ENCODE measurements at regions not wholly inside any gene's neighbourhood (a gene's known extent, or its start where the extent isn't known, plus 50 kb on each side); places are given as distances from the start of the nearest gene placed in this dataset.

- Histone ChIP-seq H3K27me3 (no peaks in the 10 kb centered on the region), H4K20me1 (ENCODE audit: insufficient read depth, poor library complexity, severe bottlenecking) (no peaks in the 10 kb centered on the region), H3K9me2 (replicated peaks; ENCODE audit: insufficient read depth) (no peaks in the 10 kb centered on the region), H3K4me3 (no peak overlapping the region), H3K9me3 (ENCODE audit: low read depth) (no peaks in the 10 kb centered on the region), H3K4me1 (ENCODE audit: insufficient read depth) (no peaks in the 10 kb centered on the region), H3K27ac (no peak overlapping the region), H3K4me2 (no peak overlapping the region), H3K79me2 (no peaks in the 10 kb centered on the region), H3K36me3 (replicated peaks; ENCODE audit: insufficient read depth, low read depth) (no peaks in the 10 kb centered on the region), H2AFZ (no peak overlapping the region)
- WGBS (ENCODE audit: low lambda C conversion rate, missing lambda C conversion rate) = 84% methylated on average over 3 of the region's 3 CpGs
- TF ChIP-seq CTCF (IDR thresholded peaks at IDR 0.05; ENCODE audit: poor library complexity) (no peak), EZH2 (IDR thresholded peaks at IDR 0.05; ENCODE audit: borderline replicate concordance) (no peak), EZH2phosphoT487 (IDR thresholded peaks at IDR 0.05; ENCODE audit: low read depth, severe bottlenecking, unreplicated experiment) (no peak)
- DNase-seq (ENCODE audit: low spot score) = no peak
Measured at GRCh38 chr5:106759581-106759980, 911.2 kb downstream of the EFNA5 start.

GRCh38 chr5:106759152-106759551 lies 911.6 kb downstream of the EFNA5 start:
- H3K9me3 ChIP-seq (ENCODE audit: low read depth) = no peaks in the 10 kb centered on the region
- TF ChIP-seq EZH2 (IDR thresholded peaks at IDR 0.05; ENCODE audit: borderline replicate concordance) = no peak
- DNase-seq (ENCODE audit: low spot score) = no peak
- no peaks in the 10 kb centered on the region for H3K4me1 ChIP-seq (ENCODE audit: insufficient read depth)
- H2AFZ ChIP-seq = no peak overlapping the region
- no peak overlapping the region for H3K4me2 ChIP-seq
- no peaks in the 10 kb centered on the region for H3K79me2 ChIP-seq
- H3K4me3 ChIP-seq = no peak overlapping the region
- no peaks in the 10 kb centered on the region for H4K20me1 ChIP-seq (ENCODE audit: insufficient read depth, poor library complexity, severe bottlenecking)
- no peaks in the 10 kb centered on the region for H3K9me2 ChIP-seq (replicated peaks; ENCODE audit: insufficient read depth)
- 76% methylated on average over 1 of the region's 1 CpG for WGBS (ENCODE audit: low lambda C conversion rate, missing lambda C conversion rate)
- no peaks in the 10 kb centered on the region for H3K27me3 ChIP-seq
- H3K36me3 ChIP-seq (replicated peaks; ENCODE audit: insufficient read depth, low read depth) = no peaks in the 10 kb centered on the region
- H3K27ac ChIP-seq = no peak overlapping the region

- H3K79me2 ChIP-seq = no peaks in the 10 kb centered on the region
- no peak overlapping the region for H3K4me2 ChIP-seq
- no peaks in the 10 kb centered on the region for H3K4me1 ChIP-seq (ENCODE audit: insufficient read depth)
- H3K4me3 ChIP-seq = no peak overlapping the region
- no peaks in the 10 kb centered on the region for H3K9me3 ChIP-seq (ENCODE audit: low read depth)
- WGBS (ENCODE audit: low lambda C conversion rate, missing lambda C conversion rate) = 86% methylated on average over 3 of the region's 3 CpGs
- no peaks in the 10 kb centered on the region for H3K27me3 ChIP-seq
- DNase-seq (ENCODE audit: low spot score) = no peak
- no peaks in the 10 kb centered on the region for H4K20me1 ChIP-seq (ENCODE audit: insufficient read depth, poor library complexity, severe bottlenecking)
- H2AFZ ChIP-seq = no peak overlapping the region
- TF ChIP-seq EZH2 (IDR thresholded peaks at IDR 0.05; ENCODE audit: borderline replicate concordance) = no peak
- no peak for TF ChIP-seq EZH2phosphoT487 (IDR thresholded peaks at IDR 0.05; ENCODE audit: low read depth, severe bottlenecking, unreplicated experiment)
- no peak for TF ChIP-seq CTCF (IDR thresholded peaks at IDR 0.05; ENCODE audit: poor library complexity)
- no peaks in the 10 kb centered on the region for H3K9me2 ChIP-seq (replicated peaks; ENCODE audit: insufficient read depth)
- no peak overlapping the region for H3K27ac ChIP-seq
- no peaks in the 10 kb centered on the region for H3K36me3 ChIP-seq (replicated peaks; ENCODE audit: insufficient read depth, low read depth)
Measured at GRCh38 chr5:106757672-106758071, 913.1 kb downstream of the EFNA5 start.

- Histone ChIP-seq H3K4me2 (no peak overlapping the region), H3K36me3 (replicated peaks; ENCODE audit: insufficient read depth, low read depth) (no peaks in the 10 kb centered on the region), H3K4me1 (ENCODE audit: insufficient read depth) (no peaks in the 10 kb centered on the region), H4K20me1 (ENCODE audit: insufficient read depth, poor library complexity, severe bottlenecking) (no peaks in the 10 kb centered on the region), H3K27ac (no peak overlapping the region), H3K27me3 (no peaks in the 10 kb centered on the region), H3K9me2 (replicated peaks; ENCODE audit: insufficient read depth) (no peaks in the 10 kb centered on the region), H3K4me3 (no peak overlapping the region), H3K9me3 (ENCODE audit: low read depth) (no peaks in the 10 kb centered on the region), H3K79me2 (no peaks in the 10 kb centered on the region), H2AFZ (no peak overlapping the region)
- DNase-seq (ENCODE audit: low spot score) = no peak
- WGBS (ENCODE audit: low lambda C conversion rate, missing lambda C conversion rate) = 93% methylated on average over 4 of the region's 4 CpGs
- no peak for TF ChIP-seq EZH2 (IDR thresholded peaks at IDR 0.05; ENCODE audit: borderline replicate concordance)
- no peak for TF ChIP-seq CTCF (IDR thresholded peaks at IDR 0.05; ENCODE audit: poor library complexity)
- TF ChIP-seq EZH2phosphoT487 (IDR thresholded peaks at IDR 0.05; ENCODE audit: low read depth, severe bottlenecking, unreplicated experiment) = no peak
Measured at GRCh38 chr5:106755789-106756188, 914.9 kb downstream of the EFNA5 start.
